ENCODE measurements at regions not wholly inside any gene's neighbourhood (a gene's known extent, or its start where the extent isn't known, plus 50 kb on each side); places are given as distances from the start of the nearest gene placed in this dataset.

GRCh38 chr7:40915071-40915470 is 780.3 kb downstream of the SUGCT start:
- TF ChIP-seq CTCF (conservative IDR thresholded peaks at IDR 0.05 in 1 of 2, IDR thresholded peaks at IDR 0.05 in 1 of 2; ENCODE audit: extremely low read depth in 1 of 2, insufficient read depth in 1 of 2, low read depth in 1 of 2, low read length in 2 of 2) (no peak), EZH2 (IDR thresholded peaks at IDR 0.05; ENCODE audit: borderline replicate concordance, low read length) (no peak)
